ENCODE measurements at regions not wholly inside any gene's neighbourhood (a gene's known extent, or its start where the extent isn't known, plus 50 kb on each side); places are given as distances from the start of the nearest gene placed in this dataset.
A peak's percentile ranks its signal among the peaks of the same experiment; 100 is the strongest.

GRCh38 chr4:147347217-147347616 lies 133.7 kb upstream of the EDNRA start:
- peaks cover 0 to 5% (median 0%) of the 10 kb centered on the region in 4 donors for H3K9me3 ChIP-seq
- no peak overlapping the region for H3K27ac ChIP-seq
- no peak overlapping the region for H3K4me3 ChIP-seq
- H3K36me3 ChIP-seq: no peaks in the 10 kb centered on the region
- no peaks in the 10 kb centered on the region for H3K4me1 ChIP-seq
- H3K27me3 ChIP-seq: no peaks in the 10 kb centered on the region
- TF ChIP-seq CTCF (IDR thresholded peaks at IDR 0.05): no peak
- no peak for TF ChIP-seq POLR2A (IDR thresholded peaks at IDR 0.05)
- no peak for DNase-seq

GRCh38 chr4:147349193-147349592 lies 131.7 kb upstream of the EDNRA start:
- H3K9me3 ChIP-seq: peaks cover 0 to 5% (median 0%) of the 10 kb centered on the region in 4 donors
- no peak overlapping the region for H3K4me3 ChIP-seq
- no peaks in the 10 kb centered on the region for H3K4me1 ChIP-seq
- no peak for TF ChIP-seq CTCF (IDR thresholded peaks at IDR 0.05)
- no peak for TF ChIP-seq POLR2A (IDR thresholded peaks at IDR 0.05)
- H3K27ac ChIP-seq: no peak overlapping the region
- DNase-seq: no peak
- H3K27me3 ChIP-seq: no peaks in the 10 kb centered on the region
- no peaks in the 10 kb centered on the region for H3K36me3 ChIP-seq

GRCh38 chr4:147351083-147351787 lies 129.7 kb upstream of the EDNRA start:
- Histone ChIP-seq H3K36me3 (no peaks in the 10 kb centered on the region), H3K27me3 (no peaks in the 10 kb centered on the region), H3K9me3 (peaks cover 0 to 5% (median 0%) of the 10 kb centered on the region in 4 donors), H3K4me1 (no peaks in the 10 kb centered on the region), H3K4me3 (no peak overlapping the region), H3K27ac (peak overlapping the region in 1 of 4 donors; percentile 68)
- TF ChIP-seq CTCF (IDR thresholded peaks at IDR 0.05): no peak
- TF ChIP-seq POLR2A (IDR thresholded peaks at IDR 0.05): no peak
- no peak for DNase-seq

- TF ChIP-seq POLR2A (IDR thresholded peaks at IDR 0.05) (no peak), CTCF (IDR thresholded peaks at IDR 0.05) (no peak)
- Histone ChIP-seq H3K4me3 (no peak overlapping the region), H3K36me3 (no peaks in the 10 kb centered on the region), H3K27me3 (no peaks in the 10 kb centered on the region), H3K27ac (no peak overlapping the region), H3K4me1 (no peaks in the 10 kb centered on the region), H3K9me3 (peaks cover 0 to 5% (median 0%) of the 10 kb centered on the region in 4 donors)
- DNase-seq: no peak
These were observed 126.7 kb upstream of the EDNRA start for GRCh38 chr4:147354237-147354636.

GRCh38 chr4:147355032-147355656 lies 125.8 kb upstream of the EDNRA start:
- Histone ChIP-seq H3K27me3 (no peaks in the 10 kb centered on the region), H3K9me3 (peaks cover 0 to 5% (median 0%) of the 10 kb centered on the region in 4 donors), H3K4me3 (no peak overlapping the region), H3K36me3 (no peaks in the 10 kb centered on the region), H3K4me1 (no peaks in the 10 kb centered on the region), H3K27ac (no peak overlapping the region)
- TF ChIP-seq CTCF (IDR thresholded peaks at IDR 0.05): no peak
- no peak for TF ChIP-seq POLR2A (IDR thresholded peaks at IDR 0.05)
- no peak for DNase-seq

Measured in Peyer's patch (tissue), 4 donors.